Activated naive CD8-positive, alpha-beta T cell treated with anti-CD3 and anti-CD28 coated beads, Interleukin-2, amount 10 ng/mL, durations not matched to agents 7 days and 5 days (primary cell): ENCODE measurements at regions not wholly inside any gene's neighbourhood (a gene's known extent, or its start where the extent isn't known, plus 50 kb on each side); places are given as distances from the start of the nearest gene placed in this dataset.
A peak's percentile ranks its signal among the peaks of the same experiment; 100 is the strongest.

ENCODE experiments used
- ATAC-seq: fragments of 150-1000 bp; cut with Tn5 transposase; one replicate; pipeline ENCODE4 v1.10.0; 2021; ENCODE audit warnings: low read depth, moderate library complexity
- POLR2A ChIA-PET: fragments of 350-600 bp; sonication (Branson Sonifier 250); formaldehyde crosslinking; loops from one replicate; lab custom pipeline; 2021; ENCODE audit warnings: antibody characterized with exemption; lab: Charles Lee
- DNase-seq: peaks from one replicate; pipeline ENCODE4 v3.0.0; 2021
- H3K27ac Mint-ChIP-seq: one replicate; pipeline ENCODE4 v1.8.0; 2022; ENCODE audit warnings: mild to moderate bottlenecking, mixed read lengths
- H3K27me3 Mint-ChIP-seq: one replicate; pipeline ENCODE4 v1.8.0; 2022; ENCODE audit warnings: mild to moderate bottlenecking, moderate library complexity, mixed read lengths
- H3K36me3 Mint-ChIP-seq: one replicate; pipeline ENCODE4 v1.8.0; 2021; ENCODE audit warnings: mild to moderate bottlenecking, mixed read lengths
- H3K4me1 Mint-ChIP-seq: one replicate; pipeline ENCODE4 v1.8.0; 2021; ENCODE audit warnings: mixed read lengths
- H3K4me3 Mint-ChIP-seq: one replicate; pipeline ENCODE4 v1.8.0; 2022; ENCODE audit warnings: mild to moderate bottlenecking, moderate library complexity, mixed read lengths
- H3K9me3 Mint-ChIP-seq: one replicate; pipeline ENCODE4 v1.8.0; 2021; ENCODE audit warnings: mixed read lengths

- H3K4me3 Mint-ChIP-seq = no peak overlapping the region
- POLR2A ChIA-PET = interaction anchor here (1.1 kb wide), 1 partner anchor 113 kb away, joined by 3 read pairs; no protein-coding TSS in a partner anchor
- H3K27ac Mint-ChIP-seq = peak overlapping the region; percentile 3
- no peaks in the 10 kb centered on the region for H3K27me3 Mint-ChIP-seq
- DNase-seq (no peak), ATAC-seq (no peak)
- peaks cover 10% of the 10 kb centered on the region for H3K4me1 Mint-ChIP-seq
- H3K9me3 Mint-ChIP-seq = peaks cover 1% of the 10 kb centered on the region
- H3K36me3 Mint-ChIP-seq = no peaks in the 10 kb centered on the region
These were observed 112.8 kb downstream of the CDC42EP3 start for GRCh38 chr2:37558623-37559022.

- Mint-ChIP-seq H3K9me3 (peaks cover 2% of the 10 kb centered on the region), H3K27ac (no peak overlapping the region), H3K36me3 (no peaks in the 10 kb centered on the region), H3K4me3 (no peak overlapping the region), H3K27me3 (no peaks in the 10 kb centered on the region), H3K4me1 (peaks cover 10% of the 10 kb centered on the region)
- ATAC-seq (no peak), DNase-seq (no peak)
- POLR2A ChIA-PET = no interaction called here
These were observed 111.1 kb downstream of the CDC42EP3 start for GRCh38 chr2:37560241-37560848.

- POLR2A ChIA-PET = no interaction called here
- H3K27ac Mint-ChIP-seq = no peak overlapping the region
- DNase-seq (no peak), ATAC-seq (no peak)
- no peak overlapping the region for H3K4me3 Mint-ChIP-seq
- H3K36me3 Mint-ChIP-seq = no peaks in the 10 kb centered on the region
- no peaks in the 10 kb centered on the region for H3K27me3 Mint-ChIP-seq
- peaks cover 10% of the 10 kb centered on the region for H3K4me1 Mint-ChIP-seq
- peaks cover 3% of the 10 kb centered on the region for H3K9me3 Mint-ChIP-seq
These were observed 110.4 kb downstream of the CDC42EP3 start for GRCh38 chr2:37560863-37561614.

- H3K4me1 Mint-ChIP-seq = peaks cover 13% of the 10 kb centered on the region
- DNase-seq = no peak
These were observed 109.5 kb downstream of the CDC42EP3 start for GRCh38 chr2:37561615-37562569.

GRCh38 chr2:37563375-37564015 is 107.9 kb downstream of the CDC42EP3 start:
- H3K27ac Mint-ChIP-seq = no peak overlapping the region
- POLR2A ChIA-PET = no interaction called here
- DNase-seq (no peak), ATAC-seq (no peak)
- no peak overlapping the region for H3K4me3 Mint-ChIP-seq
- peaks cover 13% of the 10 kb centered on the region for H3K4me1 Mint-ChIP-seq
- H3K27me3 Mint-ChIP-seq = no peaks in the 10 kb centered on the region
- peaks cover 4% of the 10 kb centered on the region for H3K36me3 Mint-ChIP-seq
- peaks cover 6% of the 10 kb centered on the region for H3K9me3 Mint-ChIP-seq

More at GRCh38 chr2:37561615-37562569, 109.5 kb downstream of the CDC42EP3 start:
- Mint-ChIP-seq H3K36me3 (peaks cover 3% of the 10 kb centered on the region), H3K4me3 (no peak overlapping the region), H3K9me3 (peaks cover 7% of the 10 kb centered on the region), H3K27ac (no peak overlapping the region), H3K27me3 (no peaks in the 10 kb centered on the region)
- no peak for ATAC-seq
- POLR2A ChIA-PET = no interaction called here

GRCh38 chr2:37564356-37564755 is 107.1 kb downstream of the CDC42EP3 start:
- POLR2A ChIA-PET = interaction anchor here (1.0 kb wide), 1 partner anchor 15 kb away, joined by 3 read pairs; no protein-coding TSS in a partner anchor
- DNase-seq (no peak), ATAC-seq (no peak)
- Mint-ChIP-seq H3K27me3 (no peaks in the 10 kb centered on the region), H3K4me3 (no peak overlapping the region), H3K36me3 (peaks cover 5% of the 10 kb centered on the region), H3K27ac (no peak overlapping the region), H3K4me1 (peaks cover 18% of the 10 kb centered on the region), H3K9me3 (peaks cover 6% of the 10 kb centered on the region)

- Mint-ChIP-seq H3K9me3 (peaks cover 6% of the 10 kb centered on the region), H3K4me3 (no peak overlapping the region), H3K36me3 (peaks cover 5% of the 10 kb centered on the region), H3K27me3 (peaks cover 5% of the 10 kb centered on the region), H3K4me1 (peaks cover 15% of the 10 kb centered on the region), H3K27ac (no peak overlapping the region)
- DNase-seq (no peak), ATAC-seq (no peak)
- POLR2A ChIA-PET = no interaction called here
These were observed 104.9 kb downstream of the CDC42EP3 start for GRCh38 chr2:37566517-37566981.

- POLR2A ChIA-PET = interaction anchor here (0.9 to 1.2 kb wide), 2 partner anchors 14 to 323 kb away, joined by 4 read pairs; no protein-coding TSS in a partner anchor
- ATAC-seq (peak; percentile 90), DNase-seq (no peak)
- Mint-ChIP-seq H3K4me1 (peaks cover 11% of the 10 kb centered on the region), H3K27ac (no peak overlapping the region), H3K4me3 (no peak overlapping the region), H3K36me3 (peaks cover 5% of the 10 kb centered on the region), H3K9me3 (peaks cover 6% of the 10 kb centered on the region), H3K27me3 (peaks cover 5% of the 10 kb centered on the region)
These were observed 102.9 kb downstream of the CDC42EP3 start for GRCh38 chr2:37568565-37568964.

GRCh38 chr2:37569131-37569823 is 102.2 kb downstream of the CDC42EP3 start:
- peaks cover 6% of the 10 kb centered on the region for H3K9me3 Mint-ChIP-seq
- H3K4me3 Mint-ChIP-seq = no peak overlapping the region
- ATAC-seq (no peak), DNase-seq (no peak)
- H3K27me3 Mint-ChIP-seq = peaks cover 5% of the 10 kb centered on the region
- peaks cover 8% of the 10 kb centered on the region for H3K36me3 Mint-ChIP-seq
- no peak overlapping the region for H3K27ac Mint-ChIP-seq
- peaks cover 14% of the 10 kb centered on the region for H3K4me1 Mint-ChIP-seq
- POLR2A ChIA-PET = interaction anchor here (1.2 kb wide), 1 partner anchor 13 kb away, joined by 4 read pairs; no protein-coding TSS in a partner anchor

GRCh38 chr2:37569986-37570679 is 101.3 kb downstream of the CDC42EP3 start:
- DNase-seq (no peak), ATAC-seq (no peak)
- Mint-ChIP-seq H3K36me3 (peaks cover 8% of the 10 kb centered on the region), H3K27ac (no peak overlapping the region), H3K27me3 (peaks cover 5% of the 10 kb centered on the region), H3K9me3 (peaks cover 6% of the 10 kb centered on the region), H3K4me1 (peaks cover 14% of the 10 kb centered on the region), H3K4me3 (no peak overlapping the region)
- POLR2A ChIA-PET = no interaction called here

- ATAC-seq (no peak), DNase-seq (no peak)
- Mint-ChIP-seq H3K4me3 (no peak overlapping the region), H3K36me3 (peaks cover 8% of the 10 kb centered on the region), H3K27me3 (peaks cover 5% of the 10 kb centered on the region), H3K4me1 (peaks cover 14% of the 10 kb centered on the region), H3K27ac (no peak overlapping the region), H3K9me3 (peaks cover 4% of the 10 kb centered on the region)
- POLR2A ChIA-PET = no interaction called here
These were observed 100.5 kb downstream of the CDC42EP3 start for GRCh38 chr2:37570773-37571586.
